HG02884 (cell line): ENCODE measurements at regions not wholly inside any gene's neighbourhood (a gene's known extent, or its start where the extent isn't known, plus 50 kb on each side); places are given as distances from the start of the nearest gene placed in this dataset.
"Not testable (repeated sequence)": the region's sequence is repeated elsewhere in the genome, so short reads cannot be mapped to it uniquely, and the experiment has no call there.

Experiments
- ATAC-seq: cut with Tn5 transposase; IDR thresholded peaks from one replicate; pipeline ENCODE4 v1.9.1; 2021; ENCODE audit warnings: mild to moderate bottlenecking, moderate library complexity; ENCODE audit not compliant: unreplicated experiment

DNA sequence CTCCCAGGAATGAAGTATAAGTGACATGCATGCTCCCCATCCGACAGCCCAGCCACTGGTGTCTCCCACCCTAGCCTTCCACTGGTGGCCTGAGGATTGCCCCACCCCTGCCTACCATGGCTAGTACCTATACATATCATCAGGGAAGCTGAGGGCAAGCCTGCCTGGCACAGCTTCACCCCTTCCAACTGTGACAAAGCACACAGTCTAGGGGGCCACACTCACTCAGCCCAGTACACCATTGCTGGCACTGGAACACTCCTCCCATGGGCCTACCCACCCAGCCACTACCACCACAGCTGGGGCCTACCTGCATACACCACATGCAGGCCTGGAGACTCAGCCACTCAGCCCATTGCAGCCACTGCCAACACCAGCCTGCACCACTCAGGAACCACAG is 393.1 kb upstream of the STEAP1 start:
- ATAC-seq, result no peak

DNA sequence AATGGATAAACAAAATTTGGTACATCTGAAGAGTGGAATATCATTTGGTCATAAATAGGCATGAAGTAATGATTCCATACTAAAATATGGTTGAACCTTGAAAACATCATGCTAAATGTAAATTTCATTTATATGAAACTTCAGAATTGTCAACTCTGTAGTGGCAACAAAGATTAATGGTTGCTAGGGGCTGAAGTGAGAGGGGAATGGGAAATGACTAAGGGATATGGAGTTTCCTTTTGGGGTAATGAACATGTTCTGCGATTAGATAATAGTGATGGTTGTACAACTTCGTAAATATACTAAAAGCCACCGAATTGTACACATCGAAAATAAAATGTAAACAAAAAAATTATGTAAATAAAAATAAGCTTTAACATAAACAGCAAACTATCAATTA is 384.1 kb upstream of the STEAP1 start:
- no peak for ATAC-seq

DNA sequence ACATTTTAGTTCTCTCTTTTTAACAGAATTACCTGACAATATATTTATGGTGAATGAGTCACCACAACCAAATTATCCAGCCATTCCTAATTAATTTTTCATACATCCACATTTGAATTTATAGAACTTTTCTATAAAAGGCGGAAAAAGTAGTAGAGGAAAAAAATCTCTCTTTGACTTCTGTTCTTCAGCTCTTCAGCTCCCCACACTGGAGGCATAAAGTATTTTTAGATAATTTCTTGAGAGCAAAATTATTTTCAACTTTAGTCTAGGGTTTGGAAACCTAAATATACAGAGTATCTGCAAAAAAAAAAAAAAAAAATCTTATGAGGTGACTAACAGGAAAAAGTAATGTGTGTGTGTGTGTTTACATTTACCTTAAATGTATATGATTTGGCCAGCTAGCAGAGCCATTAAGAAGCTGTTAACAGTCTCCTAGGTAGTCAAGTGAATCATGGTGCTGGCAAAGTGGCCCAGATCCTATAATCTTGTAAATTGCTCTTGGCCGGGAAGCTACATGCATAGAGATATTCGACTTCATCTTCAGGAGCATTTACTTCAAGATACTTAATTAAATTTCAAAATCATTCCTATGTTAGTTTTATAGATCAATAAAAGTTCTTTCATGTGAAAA is 383.1 kb upstream of the STEAP1 start:
- no peak for ATAC-seq

DNA sequence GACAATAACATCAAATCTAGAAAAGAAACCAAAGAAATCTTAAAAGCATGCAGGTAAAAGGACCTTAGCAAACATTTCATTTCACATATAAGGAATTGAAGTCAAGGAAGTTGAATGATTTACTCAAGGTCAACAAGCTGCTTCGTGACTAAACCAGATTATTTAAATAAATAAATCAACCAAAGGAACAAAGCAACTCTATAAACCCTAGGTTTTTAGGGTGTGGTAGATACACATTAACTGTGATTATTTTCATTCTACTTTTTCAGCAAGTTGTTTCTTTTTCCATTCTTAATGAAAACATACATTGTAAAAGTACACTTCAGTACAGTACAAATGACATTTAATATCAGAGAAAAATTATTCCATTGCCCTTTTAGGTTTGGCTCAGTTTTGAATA is 382.0 kb upstream of the STEAP1 start:
- no peak for ATAC-seq

DNA sequence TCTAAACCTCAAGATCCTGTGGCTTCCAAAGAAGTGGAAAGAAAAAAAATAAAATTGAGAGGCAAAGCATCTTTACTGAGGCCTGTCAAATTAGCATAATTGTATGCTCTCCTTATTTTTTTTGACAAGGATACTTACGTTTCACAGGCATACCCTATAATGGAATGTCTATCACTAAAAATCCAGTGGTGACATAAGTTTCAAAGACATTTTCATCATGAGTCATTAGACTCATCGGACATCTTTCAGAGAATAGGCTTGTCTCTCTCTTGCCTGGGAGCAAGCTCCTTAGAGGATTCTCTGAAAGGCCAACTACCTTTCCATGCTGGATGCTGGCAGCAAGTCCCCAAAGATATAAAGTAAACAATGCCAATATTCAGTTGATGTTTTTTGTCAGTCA is 380.7 kb upstream of the STEAP1 start:
- ATAC-seq, result no peak

DNA sequence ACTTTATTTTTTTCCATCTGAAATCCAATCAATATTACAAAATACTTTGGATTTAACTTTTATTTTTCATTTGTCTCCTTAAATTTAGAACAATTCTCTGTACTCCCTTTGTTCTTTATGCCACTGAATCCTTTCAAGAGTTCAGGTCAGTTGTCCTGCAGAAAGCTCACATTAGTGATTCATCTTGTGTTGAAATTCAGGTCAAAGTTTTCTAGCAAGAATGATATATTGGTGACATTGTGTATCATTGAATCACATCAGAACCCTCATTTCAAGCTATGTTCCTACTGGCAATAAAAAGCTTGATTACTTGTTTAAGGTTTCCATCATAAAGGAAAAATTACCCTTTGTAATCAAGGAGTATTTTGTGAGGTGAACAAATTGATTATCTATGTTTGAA is 378.8 kb upstream of the STEAP1 start:
- no peak for ATAC-seq

DNA sequence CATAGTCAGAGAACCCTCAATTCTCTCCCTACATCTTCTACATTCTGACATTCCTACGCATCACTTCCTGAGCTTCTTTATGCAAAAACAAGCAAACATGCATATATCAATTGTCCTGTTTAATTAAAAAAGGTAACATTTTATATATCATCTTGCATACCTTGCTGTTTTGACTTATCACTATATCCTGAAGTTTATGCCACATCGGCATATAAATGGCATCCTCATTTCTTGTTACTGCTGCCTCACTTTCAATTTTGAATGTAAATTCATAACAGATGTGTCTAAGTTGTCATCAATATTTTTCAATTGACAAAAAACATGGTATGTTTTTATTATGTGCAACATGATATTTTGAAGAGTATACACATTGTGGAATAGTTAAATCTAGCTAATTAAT is 377.3 kb upstream of the STEAP1 start:
- ATAC-seq, result no peak

DNA sequence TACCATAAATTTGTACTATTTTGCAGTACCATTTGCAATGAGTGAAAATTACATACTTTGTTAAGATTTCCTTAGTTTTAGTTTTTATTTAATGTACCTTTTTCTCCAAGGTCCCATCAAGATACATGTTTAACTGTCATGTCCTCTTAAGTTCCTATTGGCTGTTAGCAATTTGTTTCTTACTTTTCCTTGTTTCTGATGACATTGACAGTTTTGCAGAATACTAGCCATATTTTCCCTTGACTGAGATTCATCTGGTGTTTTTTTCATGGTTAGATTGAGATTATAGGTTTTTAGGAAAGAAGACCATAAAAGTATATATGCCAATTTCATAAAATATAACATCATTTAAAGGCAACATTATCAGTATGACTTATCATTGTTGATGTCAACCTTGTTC is 376.8 kb upstream of the STEAP1 start:
- ATAC-seq, result no peak

DNA sequence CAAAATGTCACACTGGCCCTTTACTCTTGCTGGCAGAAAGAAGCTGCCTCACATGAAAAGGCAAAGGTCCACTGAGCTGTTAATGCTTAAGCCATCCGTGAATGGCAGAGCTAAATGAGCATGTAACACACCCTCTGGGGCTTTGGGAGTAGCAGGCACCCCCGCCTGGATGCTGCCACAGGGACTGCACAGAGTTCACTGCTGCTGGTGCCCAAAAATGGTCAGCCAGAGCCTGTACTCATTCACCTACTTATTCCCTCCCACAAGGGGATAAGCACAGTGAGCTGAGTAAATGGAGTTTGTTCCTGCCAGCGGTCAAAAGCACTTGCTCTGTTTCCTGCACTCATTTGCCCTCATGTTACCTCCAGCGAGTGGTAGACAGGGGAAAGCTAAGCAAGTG is 374.0 kb upstream of the STEAP1 start:
- no peak for ATAC-seq

DNA sequence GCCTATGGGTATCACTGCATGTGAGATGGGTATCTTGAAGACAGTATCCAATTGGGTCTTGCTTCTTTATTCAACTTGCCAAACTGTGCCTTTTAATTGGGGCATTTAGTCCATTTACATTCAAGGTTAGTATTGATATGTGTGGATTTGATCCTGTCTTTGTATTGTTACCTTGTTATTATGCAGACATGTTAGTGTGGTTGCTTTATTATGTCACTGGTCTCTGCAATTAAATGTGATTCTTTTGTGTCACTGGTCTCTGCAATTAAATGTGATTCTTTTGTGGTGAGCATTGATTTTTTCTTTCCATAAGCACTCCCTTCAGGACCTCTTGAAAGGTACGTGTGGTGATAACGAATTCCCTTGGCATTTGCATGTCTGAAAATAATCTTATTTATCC is 357.8 kb upstream of the STEAP1 start:
- ATAC-seq, result no peak

DNA sequence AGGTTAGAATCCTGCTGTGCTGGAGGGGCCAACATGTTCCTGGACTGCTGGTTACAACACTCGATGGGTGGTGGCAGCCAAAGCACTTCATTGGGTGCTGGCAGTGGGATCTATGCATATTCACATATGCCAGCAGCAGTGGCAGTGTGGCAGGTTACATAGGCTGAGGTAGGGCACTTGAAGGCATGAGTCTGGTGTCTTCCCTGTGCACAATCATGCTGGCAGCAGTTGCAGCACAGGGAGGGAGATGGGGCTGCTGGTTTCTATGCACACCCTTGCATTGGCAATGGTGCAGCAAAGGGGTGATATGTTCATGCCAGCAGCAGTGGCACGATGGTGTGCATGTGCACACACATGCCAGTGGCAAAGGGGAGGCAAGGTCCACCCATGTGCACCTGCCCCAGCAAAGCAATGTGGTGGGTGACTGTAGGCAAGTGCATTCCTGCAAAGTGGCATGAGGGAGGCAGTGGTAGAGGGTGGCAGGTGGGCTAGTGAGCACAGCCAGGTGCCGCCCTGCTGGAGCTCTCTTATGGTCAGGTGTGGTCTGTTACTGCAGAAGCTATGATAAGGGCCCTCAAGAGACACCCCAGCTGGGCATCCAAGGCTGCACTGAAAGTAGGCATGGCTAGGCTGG is 356.2 kb upstream of the STEAP1 start:
- no peak for ATAC-seq

DNA sequence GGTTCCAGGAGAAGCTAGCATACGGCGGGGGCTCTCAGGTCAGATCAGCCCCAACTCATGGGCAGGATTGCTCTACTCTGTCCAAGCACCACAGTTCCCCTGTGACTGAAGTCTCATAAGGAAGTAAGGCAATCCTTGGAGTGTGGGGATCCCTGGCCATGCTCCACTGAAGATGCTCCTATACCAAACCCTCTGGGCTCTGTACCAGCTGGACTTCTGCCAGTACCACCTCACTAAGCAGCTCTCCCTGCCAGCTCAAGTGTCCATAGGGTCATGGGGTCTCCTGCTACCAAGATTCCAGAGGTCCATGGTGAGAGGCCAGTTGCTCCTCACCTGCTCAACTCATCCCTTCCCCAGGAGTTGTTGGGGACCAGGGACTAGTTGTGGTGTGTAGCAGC is 355.7 kb upstream of the STEAP1 start:
- ATAC-seq, result no peak

DNA sequence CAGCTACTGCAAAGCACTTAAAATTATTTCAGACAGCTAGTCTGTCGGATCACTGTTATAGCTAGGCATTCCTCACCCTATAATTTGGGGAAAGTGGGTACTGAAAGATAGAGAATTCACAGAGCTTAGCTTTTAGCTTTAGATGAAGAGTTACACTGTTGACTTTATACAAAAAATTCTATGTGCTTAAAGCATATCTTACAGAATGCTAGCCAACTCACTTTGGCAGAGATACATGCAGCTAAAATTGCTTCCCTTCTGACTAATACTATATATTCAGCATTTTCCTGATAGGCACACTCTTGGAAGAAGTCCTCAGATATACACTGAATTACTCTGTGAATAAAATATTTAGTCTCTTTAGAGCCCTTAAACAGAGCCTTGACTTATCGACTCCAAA is 353.5 kb upstream of the STEAP1 start:
- no peak for ATAC-seq

DNA sequence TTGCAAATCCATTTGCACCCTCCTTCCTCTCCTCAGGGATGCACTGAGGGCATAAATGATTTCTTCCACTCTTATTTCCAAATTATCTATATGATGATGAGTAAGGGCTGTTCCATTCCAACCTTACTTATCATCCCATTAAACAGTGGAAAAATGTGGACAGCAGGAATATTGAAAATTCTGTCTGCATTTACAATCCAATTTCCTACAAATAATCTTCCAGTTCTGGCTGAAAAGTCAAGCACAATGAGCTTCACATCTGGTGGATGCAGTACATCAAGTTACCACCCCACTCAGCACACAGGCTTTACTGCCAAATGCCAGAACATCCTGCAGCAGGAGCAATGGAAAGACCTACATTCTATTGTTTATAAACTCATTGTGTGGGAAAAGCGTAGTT is 345.0 kb upstream of the STEAP1 start:
- no peak for ATAC-seq

DNA sequence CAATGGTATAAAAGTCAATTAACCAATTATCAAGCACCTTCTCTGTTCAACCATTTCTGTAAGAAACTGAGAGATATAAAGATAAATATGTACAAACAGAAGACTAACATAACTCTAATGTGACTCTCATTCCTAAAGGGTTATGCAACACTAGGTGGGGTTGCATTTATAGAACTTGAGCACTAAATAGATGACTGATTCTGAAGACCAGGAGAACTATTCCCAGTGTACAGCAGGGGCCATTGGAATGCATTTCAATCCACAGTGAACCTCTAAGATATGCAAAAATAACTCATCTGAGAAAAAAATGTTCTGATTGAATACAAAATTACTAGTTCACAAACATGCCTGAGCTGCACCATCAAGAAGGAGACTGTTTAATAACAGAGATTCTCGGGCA is 341.2 kb upstream of the STEAP1 start:
- no peak for ATAC-seq

DNA sequence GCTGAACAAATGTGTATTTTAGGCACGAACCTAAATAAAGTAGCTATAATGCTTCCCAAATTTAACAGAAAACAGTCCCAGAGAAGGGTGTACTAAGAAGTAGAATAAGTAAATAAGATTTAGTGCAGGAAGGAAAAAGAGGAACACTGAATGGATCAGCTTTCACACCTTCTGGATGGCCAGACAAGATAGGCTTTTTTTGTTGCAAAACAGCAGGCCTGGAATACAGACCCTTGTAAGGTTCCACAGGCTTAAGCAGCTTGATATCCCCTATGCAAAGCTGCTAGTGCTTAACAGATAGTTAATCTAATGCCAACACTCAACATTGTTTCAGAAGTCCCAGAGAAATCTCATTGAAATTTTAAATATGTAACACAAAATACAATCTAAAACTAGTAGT is 328.1 kb upstream of the STEAP1 start:
- no peak for ATAC-seq

DNA sequence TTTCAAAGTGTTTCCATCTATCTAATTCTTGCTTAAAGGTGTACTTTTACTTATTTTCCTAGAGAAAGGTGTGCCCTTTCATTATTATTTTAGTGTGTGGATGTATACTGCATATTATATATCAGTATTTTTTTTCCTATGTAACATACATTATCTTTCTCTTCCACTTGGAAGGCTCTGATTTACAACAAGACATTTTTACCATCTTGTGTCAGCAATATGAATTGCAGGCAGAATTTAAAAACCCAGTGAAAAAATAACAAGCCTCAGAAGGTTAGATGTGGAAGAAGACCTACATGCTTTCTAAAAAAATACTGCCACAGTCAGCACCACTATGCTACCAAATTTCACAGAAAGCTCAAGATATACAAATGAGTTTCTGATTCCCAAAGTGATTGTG is 327.7 kb upstream of the STEAP1 start:
- no peak for ATAC-seq

DNA sequence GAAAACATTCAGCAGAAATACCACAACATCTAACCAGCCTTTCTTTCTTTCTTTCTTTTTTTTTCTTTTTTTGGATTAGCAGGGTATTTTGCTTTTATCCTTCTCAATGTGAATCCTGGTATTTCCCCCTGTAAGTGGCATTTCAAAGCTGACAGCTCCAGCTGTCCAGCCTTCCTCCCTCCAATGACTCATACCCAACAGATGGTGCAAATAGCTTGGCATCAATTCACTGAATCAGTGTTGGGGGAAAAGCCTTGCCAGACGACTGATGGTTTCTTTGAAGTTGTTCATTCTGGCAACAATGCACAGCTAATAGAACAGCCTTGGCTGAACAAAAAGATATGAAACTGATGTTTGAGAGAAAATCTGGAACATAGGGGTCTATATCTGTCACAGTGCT is 316.8 kb upstream of the STEAP1 start:
- no peak for ATAC-seq

DNA sequence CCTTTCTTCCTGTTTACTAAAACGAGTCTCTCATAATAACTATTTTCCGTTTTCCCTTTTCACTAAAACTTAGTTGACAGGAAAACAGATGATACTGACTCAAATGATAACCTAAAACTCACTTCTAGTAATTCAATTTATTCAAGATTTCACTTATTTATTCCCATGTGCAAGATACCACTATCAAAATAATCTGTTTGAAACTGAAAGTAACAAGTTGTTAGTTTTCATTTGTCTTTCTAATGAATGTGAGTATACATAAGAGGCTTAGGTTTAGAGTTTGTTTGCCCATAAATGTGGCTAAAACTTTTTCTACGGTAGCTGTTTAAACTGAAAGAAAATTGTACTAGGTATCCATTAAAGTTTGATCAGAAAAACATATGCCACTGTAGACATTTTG is 314.9 kb upstream of the STEAP1 start:
- no peak for ATAC-seq

DNA sequence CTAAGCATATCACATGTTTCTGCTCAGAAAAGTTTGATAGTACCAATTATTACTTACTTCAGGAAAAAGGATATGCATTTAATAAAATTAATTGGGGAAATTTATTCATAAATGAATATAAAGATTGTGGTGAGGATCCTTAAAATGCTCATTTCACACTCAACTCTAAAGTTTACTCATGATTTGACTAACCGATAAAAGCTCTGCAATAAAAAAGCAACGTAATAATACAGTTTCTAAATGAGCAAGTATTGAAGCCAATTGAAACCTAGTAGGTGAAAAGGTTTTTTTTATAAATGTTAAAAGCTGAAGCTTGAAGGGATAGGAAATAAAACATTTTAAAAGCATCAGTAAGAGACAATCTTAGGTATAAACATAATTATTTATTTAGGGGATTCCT is 308.3 kb upstream of the STEAP1 start:
- no peak for ATAC-seq

DNA sequence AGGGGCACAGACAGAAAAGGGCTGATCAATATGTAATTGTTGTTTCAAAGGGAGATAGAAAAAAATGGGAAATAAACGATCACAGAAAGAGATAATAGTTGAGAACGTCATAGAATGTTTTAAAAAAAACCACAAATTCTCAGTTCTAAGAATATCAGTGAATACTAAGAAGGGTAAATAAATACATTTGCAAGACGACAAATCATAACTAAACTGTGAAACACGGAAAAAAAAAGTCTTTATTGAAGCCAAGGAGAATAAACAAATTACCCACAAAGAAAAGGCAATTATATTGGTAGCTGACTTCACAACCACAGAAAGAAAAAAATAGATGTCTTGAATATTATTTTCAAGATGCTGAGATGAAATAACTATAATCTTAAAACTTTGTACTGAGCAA is 305.2 kb upstream of the STEAP1 start:
- no peak for ATAC-seq

DNA sequence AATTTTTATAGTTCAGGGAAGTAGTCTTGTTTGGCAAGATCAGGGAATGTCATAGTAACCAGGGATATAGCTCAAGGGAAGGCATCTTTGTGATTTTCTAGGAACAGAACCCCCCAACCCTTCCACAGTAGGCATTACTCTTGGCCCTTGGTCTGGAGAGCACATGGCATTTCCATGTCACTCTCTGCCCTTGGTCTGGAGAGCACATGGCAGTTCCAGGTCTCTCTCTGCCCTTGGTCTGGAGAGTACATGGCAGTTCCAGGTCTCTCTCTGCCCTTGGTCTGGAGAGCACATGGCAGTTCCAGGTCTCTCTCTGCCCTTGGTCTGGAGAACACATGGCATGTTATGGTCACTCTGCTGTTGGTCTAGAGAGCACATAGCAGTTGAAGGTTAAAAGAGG is 297.2 kb upstream of the STEAP1 start:
- ATAC-seq, result not testable (repeated sequence)

DNA sequence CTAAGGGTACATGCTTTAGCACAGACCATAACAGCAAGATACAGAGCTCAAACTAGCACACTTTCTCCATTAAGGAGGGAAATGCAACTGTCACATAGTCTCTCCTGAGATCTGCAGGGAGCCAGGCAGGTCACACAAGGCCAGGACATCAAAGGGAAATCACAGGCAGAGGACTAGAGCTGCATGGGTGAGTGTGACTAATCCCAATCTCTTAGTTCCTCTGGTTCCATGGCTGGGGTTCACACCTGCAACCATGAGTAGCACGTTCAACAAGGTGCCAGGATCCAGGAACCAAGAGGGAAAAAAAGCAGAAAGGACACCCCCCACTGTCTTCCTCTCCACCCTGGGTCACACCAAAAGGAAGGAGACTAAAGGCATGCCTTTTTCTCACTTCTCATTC is 296.5 kb upstream of the STEAP1 start:
- ATAC-seq, result no peak
